GM13976 (cell line): ENCODE measurements at regions not wholly inside any gene's neighbourhood (a gene's known extent, or its start where the extent isn't known, plus 50 kb on each side); places are given as distances from the start of the nearest gene placed in this dataset.

ENCODE experiments used
- DNase-seq: peaks from one replicate; pipeline ENCODE4 v3.0.0; 2012; ENCODE audit warnings: low spot score
- in situ Hi-C: fragments of 300-500 bp; cut with MboI; formaldehyde crosslinking; loops from one replicate; pipeline ENCODE4 v1.12.0; 2022; ENCODE audit warnings: low sequenced_read_pairs, mixed read lengths, inconsistent platforms; ENCODE audit not compliant: unreplicated experiment
- TF ChIP-seq, protein P1 (sequence below): IDR thresholded peaks from 2 replicates; pipeline ENCODE4 v1.5.1; 2012; ENCODE audit warnings: borderline replicate concordance, mild to moderate bottlenecking; ENCODE audit not compliant: insufficient read depth; ENCODE audit errors: extremely low read depth, missing control alignments, control extremely low read depth

DNA sequence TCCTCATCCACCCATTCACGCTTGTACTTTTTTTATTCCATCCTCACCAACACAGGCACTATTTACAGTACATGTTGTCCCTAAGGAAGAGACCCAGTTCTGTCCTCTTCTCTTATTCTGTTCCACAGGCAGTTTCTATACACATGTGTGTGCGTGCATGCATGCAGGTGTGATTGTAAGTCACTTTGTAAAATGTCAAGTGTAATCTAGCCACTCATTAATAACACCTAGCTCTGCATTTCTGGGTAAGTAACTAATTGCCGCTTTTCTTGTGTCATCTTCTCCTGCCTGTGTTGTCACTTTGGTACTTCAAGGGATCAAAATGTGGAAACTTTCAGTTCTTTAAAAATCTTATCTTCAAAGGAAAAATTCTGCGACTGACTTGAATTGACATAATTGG is 377.2 kb downstream of the SEC16B start:
- TF ChIP-seq, protein P1, sequence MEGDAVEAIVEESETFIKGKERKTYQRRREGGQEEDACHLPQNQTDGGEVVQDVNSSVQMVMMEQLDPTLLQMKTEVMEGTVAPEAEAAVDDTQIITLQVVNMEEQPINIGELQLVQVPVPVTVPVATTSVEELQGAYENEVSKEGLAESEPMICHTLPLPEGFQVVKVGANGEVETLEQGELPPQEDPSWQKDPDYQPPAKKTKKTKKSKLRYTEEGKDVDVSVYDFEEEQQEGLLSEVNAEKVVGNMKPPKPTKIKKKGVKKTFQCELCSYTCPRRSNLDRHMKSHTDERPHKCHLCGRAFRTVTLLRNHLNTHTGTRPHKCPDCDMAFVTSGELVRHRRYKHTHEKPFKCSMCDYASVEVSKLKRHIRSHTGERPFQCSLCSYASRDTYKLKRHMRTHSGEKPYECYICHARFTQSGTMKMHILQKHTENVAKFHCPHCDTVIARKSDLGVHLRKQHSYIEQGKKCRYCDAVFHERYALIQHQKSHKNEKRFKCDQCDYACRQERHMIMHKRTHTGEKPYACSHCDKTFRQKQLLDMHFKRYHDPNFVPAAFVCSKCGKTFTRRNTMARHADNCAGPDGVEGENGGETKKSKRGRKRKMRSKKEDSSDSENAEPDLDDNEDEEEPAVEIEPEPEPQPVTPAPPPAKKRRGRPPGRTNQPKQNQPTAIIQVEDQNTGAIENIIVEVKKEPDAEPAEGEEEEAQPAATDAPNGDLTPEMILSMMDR = no peak
- in situ Hi-C loops = no loop called here
- DNase-seq = no peak

DNA sequence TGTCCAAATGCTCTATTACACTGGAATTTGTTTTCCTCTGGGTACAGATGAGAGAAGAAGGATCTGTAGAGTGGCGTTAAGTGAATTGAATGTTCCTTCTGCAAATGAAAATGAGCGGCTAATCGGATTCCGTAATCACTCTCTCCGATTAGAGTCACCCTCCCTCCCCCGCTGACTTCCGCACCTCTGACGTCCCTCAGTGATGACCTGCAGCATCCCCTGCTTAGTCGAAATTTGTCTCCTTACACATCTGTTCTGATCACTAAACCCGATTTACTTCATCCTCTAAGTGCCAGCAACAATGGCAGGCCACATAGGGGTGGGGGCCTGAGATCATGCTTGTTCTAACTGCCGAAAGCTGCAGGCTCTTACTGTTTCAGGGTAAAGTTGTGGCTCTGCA is 378.7 kb downstream of the SEC16B start:
- in situ Hi-C loops = no loop called here
- DNase-seq = no peak
- TF ChIP-seq, protein P1 = no peak

DNA sequence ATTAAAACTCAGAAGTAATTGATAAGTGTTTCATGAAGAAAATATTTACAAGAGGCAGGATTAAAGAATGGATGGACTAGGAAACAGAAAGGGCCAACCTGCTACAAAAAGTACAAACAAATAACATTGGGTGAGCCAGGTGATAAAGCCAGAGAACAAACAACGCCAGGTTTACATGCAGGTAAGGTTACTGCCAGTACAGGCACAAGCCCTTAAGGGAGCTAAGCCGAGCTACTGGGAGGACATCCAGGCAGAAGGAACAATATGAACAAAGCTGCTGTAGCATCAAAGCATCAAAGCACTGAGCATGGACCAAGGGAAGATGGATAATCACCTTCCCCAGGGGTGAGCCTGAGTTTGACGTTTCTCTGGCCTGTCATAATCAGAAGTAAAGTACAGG is 380.7 kb downstream of the SEC16B start:
- no peak for DNase-seq
- TF ChIP-seq, protein P1 = no peak
- in situ Hi-C loops = no loop called here

DNA sequence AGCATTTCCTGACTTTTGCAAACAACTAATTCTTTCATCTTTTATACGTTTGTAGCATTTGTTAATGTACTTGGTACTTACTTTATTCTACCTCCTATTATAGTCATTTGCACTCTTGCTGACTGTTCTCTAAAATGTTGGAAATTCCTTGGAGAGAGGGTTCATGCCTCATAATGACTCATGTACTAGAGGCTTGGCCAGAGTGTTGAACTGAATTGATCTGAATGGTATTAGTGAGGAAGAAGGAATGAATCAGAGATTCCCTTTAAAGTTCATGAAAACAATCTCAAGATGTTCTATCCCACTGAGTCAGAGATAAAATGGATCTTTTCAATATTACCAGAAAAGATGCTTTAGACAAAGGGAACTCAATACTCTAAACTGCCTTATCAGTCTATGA is 383.4 kb downstream of the SEC16B start:
- DNase-seq = no peak
- in situ Hi-C loops = no loop called here
- TF ChIP-seq, protein P1 = no peak

DNA sequence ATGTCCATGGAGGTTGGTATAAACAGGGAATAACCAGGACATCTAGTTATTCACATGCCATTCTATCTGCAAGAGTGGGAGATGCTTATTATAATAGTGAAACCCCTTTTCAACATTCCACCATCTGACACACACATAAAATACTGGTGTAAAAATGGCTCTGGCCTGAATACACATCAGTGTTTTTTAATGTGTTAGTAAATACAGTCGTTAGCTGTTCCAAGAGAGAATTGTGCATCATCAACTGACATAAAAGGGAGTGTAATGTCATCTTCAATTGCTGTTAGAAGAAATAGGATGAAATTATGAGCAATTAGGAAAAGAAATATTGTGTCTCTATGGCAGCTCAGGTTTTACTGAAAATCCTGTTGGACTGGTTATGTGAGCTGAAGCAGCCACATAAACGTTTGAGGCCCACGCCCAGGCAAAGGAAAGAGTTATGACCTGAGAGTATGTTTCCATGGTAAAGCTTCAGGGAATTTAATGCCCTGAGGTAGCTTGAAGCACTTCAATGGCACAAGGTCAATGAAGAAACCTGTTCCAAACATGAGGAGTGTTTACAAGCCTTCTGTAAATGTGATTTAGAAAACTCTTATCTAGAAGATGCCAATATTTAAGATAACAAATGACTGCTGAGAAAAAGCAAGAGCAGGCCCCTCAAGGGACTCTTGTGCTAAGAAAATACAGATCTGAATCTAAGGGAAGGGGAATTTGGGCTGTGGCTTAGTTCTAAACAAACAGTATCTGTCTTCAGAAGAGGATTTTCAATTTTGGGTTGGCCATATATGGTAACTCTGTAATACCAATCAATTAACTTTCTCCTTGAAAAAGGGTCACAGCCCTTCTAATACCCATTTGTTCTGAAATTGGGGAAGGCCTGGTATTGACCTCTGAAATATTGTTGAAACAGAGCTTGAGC is 384.3 kb downstream of the SEC16B start:
- DNase-seq = no peak

DNA sequence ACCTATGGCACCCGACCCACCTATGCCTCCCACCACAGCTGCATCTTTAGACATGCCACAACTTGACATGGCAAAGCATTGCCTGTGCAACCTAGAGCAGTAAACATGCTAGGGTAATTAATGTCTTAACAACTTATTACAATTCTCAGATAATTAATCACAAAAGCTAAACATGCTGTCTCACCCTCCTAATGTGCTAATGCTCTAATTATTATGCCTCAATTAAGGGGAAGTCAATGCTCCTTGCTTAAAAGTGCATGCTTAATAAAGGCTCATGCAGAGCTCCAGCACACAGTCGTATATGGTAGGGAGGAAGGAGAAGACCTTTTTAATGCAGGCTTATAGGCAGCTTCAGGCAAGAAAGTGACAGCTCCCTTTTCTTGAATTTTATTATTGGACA is 396.0 kb downstream of the SEC16B start:
- TF ChIP-seq, protein P1 = no peak
- DNase-seq = no peak
- in situ Hi-C loops = no loop called here

More for the DNA sequence above, 384.3 kb downstream of the SEC16B start:
- TF ChIP-seq, protein P1 = no peak
- in situ Hi-C loops = no loop called here
